ENCODE measurements at regions not wholly inside any gene's neighbourhood (a gene's known extent, or its start where the extent isn't known, plus 50 kb on each side); places are given as distances from the start of the nearest gene placed in this dataset.

DNA sequence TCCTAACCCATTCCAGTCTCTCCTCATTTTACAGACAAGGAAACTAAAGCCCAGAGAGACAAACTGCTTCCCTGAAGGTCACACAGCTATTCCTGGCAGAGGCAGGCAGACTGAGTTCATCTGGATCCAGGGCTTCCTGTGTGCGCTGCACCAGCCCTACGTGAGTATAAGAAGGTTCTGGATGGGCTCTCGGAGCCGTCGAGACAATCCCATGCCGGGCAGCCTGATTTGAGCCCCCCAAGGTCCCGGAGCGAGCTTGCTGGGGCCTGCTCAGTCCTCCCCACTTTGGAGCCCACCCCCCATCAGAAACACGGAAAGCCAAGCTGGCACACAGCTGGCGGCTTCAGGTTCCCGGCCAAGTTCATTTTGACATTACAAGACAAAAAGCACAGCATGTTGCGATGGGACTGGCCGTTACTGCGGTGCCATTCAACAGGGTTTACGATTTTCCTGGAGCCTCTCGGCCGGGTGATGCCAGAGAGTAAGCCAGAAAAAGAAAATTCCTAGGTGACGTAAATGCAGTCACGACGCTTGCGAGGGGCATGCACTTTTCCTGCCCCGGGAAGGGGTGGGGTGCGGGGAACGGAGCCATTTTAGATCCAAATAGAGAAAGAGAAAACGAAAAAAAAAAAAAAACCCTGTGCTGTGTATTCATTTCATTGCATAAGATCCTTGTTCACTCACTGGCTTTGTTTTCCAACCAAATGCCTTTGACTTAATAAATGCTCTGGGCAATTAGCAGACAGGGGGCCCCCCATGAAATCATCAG is 167.1 kb upstream of the FOXF1 start:
- ChIA-PET POLR2A (no interaction called here), CTCF (interaction anchor here (0.7 to 2.9 kb wide), 3 partner anchors 175 to 726 kb away, joined by 3 to 15 read pairs (median 3); no protein-coding TSS in a partner anchor), RAD21 (ENCODE audit: unreplicated experiment) (no interaction called here), SMC1A (ENCODE audit: uncharacterized antibody, unreplicated experiment) (interaction anchor here (0.9 to 1.7 kb wide), 2 partner anchors 175 to 270 kb away, joined by 3 to 6 read pairs; no protein-coding TSS in a partner anchor)
- no peak for DNase-seq (ENCODE audit: low read depth, low spot score)
- no peaks in the 10 kb centered on the region for H4K20me1 ChIP-seq (ENCODE audit: control insufficient read depth, insufficient read depth)
- H3K36me3 ChIP-seq (ENCODE audit: control insufficient read depth in 2 of 2, insufficient read depth in 2 of 2, low read length in 1 of 2): no peaks in the 10 kb centered on the region
- no peak overlapping the region for H2AFZ ChIP-seq (ENCODE audit: control insufficient read depth, low read depth, low read length)
- TF ChIP-seq BACH1 (IDR thresholded peaks at IDR 0.05; ENCODE audit: borderline replicate concordance): no peak
- TF ChIP-seq IRF4 (IDR thresholded peaks at IDR 0.05; ENCODE audit: low read depth, low read length): no peak
- TF ChIP-seq ETV6 (conservative IDR thresholded peaks at IDR 0.05 in 1 of 2, IDR thresholded peaks at IDR 0.05 in 1 of 2; ENCODE audit: borderline replicate concordance in 1 of 2, low read depth in 1 of 2): no peak
- TF ChIP-seq CHD2 (IDR thresholded peaks at IDR 0.05; ENCODE audit: borderline replicate concordance, low read depth, low read length): no peak
- no peak for TF ChIP-seq ATF3 (IDR thresholded peaks at IDR 0.05; ENCODE audit: borderline replicate concordance, extremely low read depth, low read depth, low read length)
- TF ChIP-seq ZNF622 (IDR thresholded peaks at IDR 0.05): no peak
- no peak for TF ChIP-seq POLR2AphosphoS5 (IDR thresholded peaks at IDR 0.05; ENCODE audit: low read length)
- TF ChIP-seq ZNF274 (IDR thresholded peaks at IDR 0.05; ENCODE audit: insufficient read depth, insufficient read length): no peak
- no peak for TF ChIP-seq SPI1 (IDR thresholded peaks at IDR 0.05; ENCODE audit: borderline replicate concordance, insufficient read depth, low read depth, low read length)
- no peak for TF ChIP-seq SREBF1 (IDR thresholded peaks at IDR 0.05; ENCODE audit: low read length)
- TF ChIP-seq ZZZ3 (IDR thresholded peaks at IDR 0.05; ENCODE audit: control insufficient read depth, insufficient read length, low read depth): no peak
- no peak for TF ChIP-seq KAT2A (conservative IDR thresholded peaks at IDR 0.05; ENCODE audit: control insufficient read depth, low read depth, low read length)
- TF ChIP-seq, protein P1, sequence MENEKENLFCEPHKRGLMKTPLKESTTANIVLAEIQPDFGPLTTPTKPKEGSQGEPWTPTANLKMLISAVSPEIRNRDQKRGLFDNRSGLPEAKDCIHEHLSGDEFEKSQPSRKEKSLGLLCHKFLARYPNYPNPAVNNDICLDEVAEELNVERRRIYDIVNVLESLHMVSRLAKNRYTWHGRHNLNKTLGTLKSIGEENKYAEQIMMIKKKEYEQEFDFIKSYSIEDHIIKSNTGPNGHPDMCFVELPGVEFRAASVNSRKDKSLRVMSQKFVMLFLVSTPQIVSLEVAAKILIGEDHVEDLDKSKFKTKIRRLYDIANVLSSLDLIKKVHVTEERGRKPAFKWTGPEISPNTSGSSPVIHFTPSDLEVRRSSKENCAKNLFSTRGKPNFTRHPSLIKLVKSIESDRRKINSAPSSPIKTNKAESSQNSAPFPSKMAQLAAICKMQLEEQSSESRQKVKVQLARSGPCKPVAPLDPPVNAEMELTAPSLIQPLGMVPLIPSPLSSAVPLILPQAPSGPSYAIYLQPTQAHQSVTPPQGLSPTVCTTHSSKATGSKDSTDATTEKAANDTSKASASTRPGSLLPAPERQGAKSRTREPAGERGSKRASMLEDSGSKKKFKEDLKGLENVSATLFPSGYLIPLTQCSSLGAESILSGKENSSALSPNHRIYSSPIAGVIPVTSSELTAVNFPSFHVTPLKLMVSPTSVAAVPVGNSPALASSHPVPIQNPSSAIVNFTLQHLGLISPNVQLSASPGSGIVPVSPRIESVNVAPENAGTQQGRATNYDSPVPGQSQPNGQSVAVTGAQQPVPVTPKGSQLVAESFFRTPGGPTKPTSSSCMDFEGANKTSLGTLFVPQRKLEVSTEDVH (IDR thresholded peaks at IDR 0.05; ENCODE audit: low read depth, partially characterized antibody): no peak
- no peak for TF ChIP-seq RAD51 (IDR thresholded peaks at IDR 0.05)
- no peak overlapping the region for H3K9ac ChIP-seq (ENCODE audit: control insufficient read depth, insufficient read depth, low read length)
- no peak overlapping the region for H3K4me3 ChIP-seq
- no peak overlapping the region for H3K4me2 ChIP-seq (ENCODE audit: control insufficient read depth, insufficient read depth)
- no peak for ATAC-seq
- no TSS peak for BruUV-seq (replicated peaks)
- no peaks in the 10 kb centered on the region for H3K79me2 ChIP-seq (ENCODE audit: control insufficient read depth, insufficient read depth, low read length)
- FAIRE-seq: no peak
- no peak overlapping the region for H3K27ac ChIP-seq (ENCODE audit: control insufficient read depth, insufficient read depth)
- intact Hi-C loops (cut with micrococcal nuclease; ENCODE audit: unreplicated experiment) (no loop called here), in situ Hi-C loops (cut with MboI) (loop anchor here (5.0 to 25.0 kb wide), 2 partner anchors 179 to 531 kb away; no protein-coding TSS in a partner anchor)
- no peaks in the 10 kb centered on the region for H3K4me1 ChIP-seq (ENCODE audit: control insufficient read depth, insufficient read depth, low read length)
- no peaks in the 10 kb centered on the region for H3K9me3 ChIP-seq (replicated peaks; ENCODE audit: control insufficient read depth, insufficient read depth, low read length)
- H3K27me3 ChIP-seq (replicated peaks in 1 of 2; ENCODE audit: control insufficient read depth in 2 of 2, insufficient read depth in 2 of 2, low read length in 1 of 2): peaks cover 2 to 5% of the 10 kb centered on the region in 2 experiments; a peak in 3 of 4 replicates
- WGBS (ENCODE audit: insufficient coverage, insufficient replicate concordance, low lambda C conversion rate, missing lambda C conversion rate): 31% methylated on average over 19 of the region's 25 CpGs

Data from GM12878 (cell line).